ENCODE measurements at regions not wholly inside any gene's neighbourhood (a gene's known extent, or its start where the extent isn't known, plus 50 kb on each side); places are given as distances from the start of the nearest gene placed in this dataset.

DNA sequence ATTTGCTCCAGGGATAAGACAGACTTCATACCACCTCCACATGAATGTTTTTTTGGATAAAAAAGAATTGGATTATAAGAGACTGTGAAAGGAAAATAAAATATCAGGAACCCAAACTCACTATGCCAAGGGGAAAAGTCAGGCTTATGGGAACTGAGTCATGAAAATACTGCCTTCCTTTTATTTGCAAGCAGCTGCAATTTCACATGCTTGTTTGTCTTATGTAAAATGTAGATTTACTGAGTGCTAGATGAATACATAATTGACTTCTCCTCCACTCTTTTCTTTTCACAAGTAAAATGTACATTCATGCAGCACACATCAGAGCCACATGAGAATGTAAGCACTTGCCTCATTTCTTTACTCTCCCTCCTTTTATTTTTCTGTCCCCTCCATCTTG is 940.8 kb upstream of the MBL2 start:
- TF ChIP-seq, protein P1, sequence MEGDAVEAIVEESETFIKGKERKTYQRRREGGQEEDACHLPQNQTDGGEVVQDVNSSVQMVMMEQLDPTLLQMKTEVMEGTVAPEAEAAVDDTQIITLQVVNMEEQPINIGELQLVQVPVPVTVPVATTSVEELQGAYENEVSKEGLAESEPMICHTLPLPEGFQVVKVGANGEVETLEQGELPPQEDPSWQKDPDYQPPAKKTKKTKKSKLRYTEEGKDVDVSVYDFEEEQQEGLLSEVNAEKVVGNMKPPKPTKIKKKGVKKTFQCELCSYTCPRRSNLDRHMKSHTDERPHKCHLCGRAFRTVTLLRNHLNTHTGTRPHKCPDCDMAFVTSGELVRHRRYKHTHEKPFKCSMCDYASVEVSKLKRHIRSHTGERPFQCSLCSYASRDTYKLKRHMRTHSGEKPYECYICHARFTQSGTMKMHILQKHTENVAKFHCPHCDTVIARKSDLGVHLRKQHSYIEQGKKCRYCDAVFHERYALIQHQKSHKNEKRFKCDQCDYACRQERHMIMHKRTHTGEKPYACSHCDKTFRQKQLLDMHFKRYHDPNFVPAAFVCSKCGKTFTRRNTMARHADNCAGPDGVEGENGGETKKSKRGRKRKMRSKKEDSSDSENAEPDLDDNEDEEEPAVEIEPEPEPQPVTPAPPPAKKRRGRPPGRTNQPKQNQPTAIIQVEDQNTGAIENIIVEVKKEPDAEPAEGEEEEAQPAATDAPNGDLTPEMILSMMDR (conservative IDR thresholded peaks at IDR 0.05; ENCODE audit: low read depth, low read length): no peak
- H2AFZ ChIP-seq (ENCODE audit: low read depth): no peak overlapping the region
- no peaks in the 10 kb centered on the region for H3K4me1 ChIP-seq (ENCODE audit: low read depth, poor library complexity, severe bottlenecking)
- H3K4me3 ChIP-seq (IDR thresholded peaks at IDR 0.05; ENCODE audit: insufficient read depth, low read depth, low read length): no peak overlapping the region
- no peak overlapping the region for H3K27ac ChIP-seq
- no peaks in the 10 kb centered on the region for H3K27me3 ChIP-seq (ENCODE audit: insufficient read depth, low read depth)
- H4K20me1 ChIP-seq (ENCODE audit: insufficient read depth): no peaks in the 10 kb centered on the region
- H3K9ac ChIP-seq: no peak overlapping the region
- no peak overlapping the region for H3K4me2 ChIP-seq
- H3K79me2 ChIP-seq (ENCODE audit: insufficient read depth, low read depth): no peaks in the 10 kb centered on the region
- no peaks in the 10 kb centered on the region for H3K36me3 ChIP-seq (ENCODE audit: insufficient read depth)

- H3K27me3 ChIP-seq (ENCODE audit: insufficient read depth, low read depth): no peaks in the 10 kb centered on the region
- no peak overlapping the region for H3K9ac ChIP-seq
- no peak overlapping the region for H3K4me2 ChIP-seq
These were observed 929.9 kb upstream of the MBL2 start for GRCh38 chr10:53702489-53702888.

DNA sequence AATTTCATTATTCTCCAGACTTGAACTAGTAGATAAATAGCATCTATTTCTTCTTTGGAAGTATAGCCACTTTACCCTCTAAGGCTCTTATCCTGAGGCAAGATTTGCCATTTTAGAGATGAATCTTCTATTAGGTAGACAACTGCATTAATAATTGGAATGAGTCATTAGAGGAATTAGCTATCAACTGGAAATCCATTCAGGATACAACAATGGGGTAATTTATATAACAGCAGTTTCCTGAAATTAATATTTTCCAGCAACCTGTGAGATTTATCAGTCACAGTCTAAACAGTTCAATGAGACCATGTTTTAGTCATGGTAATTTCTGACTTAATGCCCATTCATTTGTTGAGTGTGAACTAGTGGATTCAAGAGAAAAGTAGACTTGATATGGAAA is 928.6 kb upstream of the MBL2 start:
- Histone ChIP-seq H3K4me3 (IDR thresholded peaks at IDR 0.05; ENCODE audit: insufficient read depth, low read depth, low read length) (no peak overlapping the region), H3K79me2 (ENCODE audit: insufficient read depth, low read depth) (no peaks in the 10 kb centered on the region), H3K36me3 (ENCODE audit: insufficient read depth) (no peaks in the 10 kb centered on the region), H3K4me2 (no peak overlapping the region), H4K20me1 (ENCODE audit: insufficient read depth) (no peaks in the 10 kb centered on the region), H3K27ac (no peak overlapping the region), H3K9ac (no peak overlapping the region), H3K4me1 (ENCODE audit: low read depth, poor library complexity, severe bottlenecking) (no peaks in the 10 kb centered on the region), H3K27me3 (ENCODE audit: insufficient read depth, low read depth) (no peaks in the 10 kb centered on the region), H2AFZ (ENCODE audit: low read depth) (no peak overlapping the region)
- TF ChIP-seq, protein P1 (conservative IDR thresholded peaks at IDR 0.05; ENCODE audit: low read depth, low read length): no peak

More at GRCh38 chr10:53702489-53702888, 929.9 kb upstream of the MBL2 start:
- no peaks in the 10 kb centered on the region for H3K79me2 ChIP-seq (ENCODE audit: insufficient read depth, low read depth)
- H2AFZ ChIP-seq (ENCODE audit: low read depth): no peak overlapping the region
- H4K20me1 ChIP-seq (ENCODE audit: insufficient read depth): no peaks in the 10 kb centered on the region
- no peak overlapping the region for H3K4me3 ChIP-seq (IDR thresholded peaks at IDR 0.05; ENCODE audit: insufficient read depth, low read depth, low read length)
- H3K4me1 ChIP-seq (ENCODE audit: low read depth, poor library complexity, severe bottlenecking): no peaks in the 10 kb centered on the region
- TF ChIP-seq, protein P1 (conservative IDR thresholded peaks at IDR 0.05; ENCODE audit: low read depth, low read length): no peak
- H3K36me3 ChIP-seq (ENCODE audit: insufficient read depth): no peaks in the 10 kb centered on the region
- H3K27ac ChIP-seq: no peak overlapping the region

GRCh38 chr10:53700278-53700677 is 927.7 kb upstream of the MBL2 start:
- no peaks in the 10 kb centered on the region for H3K27me3 ChIP-seq (ENCODE audit: insufficient read depth, low read depth)
- no peak overlapping the region for H3K4me2 ChIP-seq
- TF ChIP-seq, protein P1 (conservative IDR thresholded peaks at IDR 0.05; ENCODE audit: low read depth, low read length): no peak
- no peak overlapping the region for H3K27ac ChIP-seq
- no peaks in the 10 kb centered on the region for H4K20me1 ChIP-seq (ENCODE audit: insufficient read depth)
- no peaks in the 10 kb centered on the region for H3K4me1 ChIP-seq (ENCODE audit: low read depth, poor library complexity, severe bottlenecking)
- H3K4me3 ChIP-seq (IDR thresholded peaks at IDR 0.05; ENCODE audit: insufficient read depth, low read depth, low read length): no peak overlapping the region
- no peaks in the 10 kb centered on the region for H3K36me3 ChIP-seq (ENCODE audit: insufficient read depth)
- no peaks in the 10 kb centered on the region for H3K79me2 ChIP-seq (ENCODE audit: insufficient read depth, low read depth)
- no peak overlapping the region for H2AFZ ChIP-seq (ENCODE audit: low read depth)
- no peak overlapping the region for H3K9ac ChIP-seq

Measured in KMS-11 (cell line).